T-cell (primary cell): ENCODE measurements at regions not wholly inside any gene's neighbourhood (a gene's known extent, or its start where the extent isn't known, plus 50 kb on each side); places are given as distances from the start of the nearest gene placed in this dataset.
"Not testable (repeated sequence)": the region's sequence is repeated elsewhere in the genome, so short reads cannot be mapped to it uniquely, and the experiment has no call there.

Experiments
- ATAC-seq, 4 experiments: fragments of 200-7000 bp in 3 of 4; fragments of 150-1000 bp in 1 of 4; cut with Tn5 transposase; replicated peaks in 1 of 4; 1 replicate in 3 of 4; 2 replicates in 1 of 4; pipeline ENCODE4 v1.10.0; 2021; ENCODE audit warnings: moderate library complexity in 3 of 4, mild to moderate bottlenecking in 2 of 4, moderate number of reproducible peaks in 1 of 4
- CTCF ChIA-PET, 2 donors: fragments of 300-600 bp; sonication (Branson Sonifier 250); formaldehyde crosslinking; loops; one replicate each; lab custom pipeline; 2022; ENCODE audit warnings: antibody characterized with exemption in 2 of 2; lab: Charles Lee
- POLR2A ChIA-PET, 2 donors: fragments of 300-600 bp; sonication (Branson Sonifier 250); formaldehyde crosslinking; loops; one replicate each; lab custom pipeline; 2022; ENCODE audit warnings: antibody characterized with exemption in 2 of 2; lab: Charles Lee
- DNase-seq, 35 experiments: peaks; one replicate each; pipeline versions ENCODE4 v3.0.0 to v3.0.0-alpha.2; 2013 to 2023
- H3K27ac ChIP-seq: one replicate; pipeline ENCODE4 v1.5.1; 2013; ENCODE audit warnings: low read length
- H3K27me3 ChIP-seq, 2 experiments: replicated peaks in 1 of 2; 1 replicate in 1 of 2; 2 replicates in 1 of 2; pipeline versions ENCODE4 v1.6.1 to v1.7.0; 2013; ENCODE audit warnings: low read length in 1 of 2, mixed read lengths in 1 of 2; ENCODE audit not compliant: control insufficient read depth in 2 of 2, insufficient read depth in 2 of 2; ENCODE audit errors: extremely low read depth in 1 of 2
- H3K36me3 ChIP-seq, 2 donors: 1 replicate in 1 of 2; 2 replicates in 1 of 2; pipeline versions ENCODE4 v1.6.1 to v1.7.0; 2013; ENCODE audit warnings: low read length in 1 of 2; ENCODE audit not compliant: control insufficient read depth in 2 of 2, insufficient read depth in 1 of 2; ENCODE audit errors: extremely low read depth in 1 of 2
- H3K4me1 ChIP-seq, 2 experiments: 1 replicate in 1 of 2; 2 replicates in 1 of 2; pipeline versions ENCODE4 v1.6.1 to v1.7.0; 2013; ENCODE audit warnings: low read length in 2 of 2, mixed read lengths in 1 of 2; ENCODE audit not compliant: insufficient read depth in 2 of 2, control insufficient read depth in 1 of 2; ENCODE audit errors: extremely low read depth in 1 of 2
- H3K4me3 ChIP-seq, 2 donors: 1 replicate in 1 of 2; 2 replicates in 1 of 2; pipeline versions ENCODE4 v1.5.1 to v1.7.0; 2013; ENCODE audit warnings: mild to moderate bottlenecking in 2 of 2, low read length in 1 of 2, moderate library complexity in 1 of 2; ENCODE audit not compliant: control insufficient read depth in 1 of 2; ENCODE audit errors: extremely low read depth in 1 of 2
- H3K9me3 ChIP-seq: 2 replicates; pipeline ENCODE4 v1.7.0; 2013
- H3K27ac Mint-ChIP-seq, 2 donors: one replicate each; pipeline ENCODE4 v1.8.0; 2020 to 2021; ENCODE audit warnings: mild to moderate bottlenecking in 2 of 2, mixed read lengths in 2 of 2
- H3K27me3 Mint-ChIP-seq, 2 donors: one replicate each; pipeline ENCODE4 v1.8.0; 2021 to 2022; ENCODE audit warnings: mixed read lengths in 2 of 2
- H3K36me3 Mint-ChIP-seq: one replicate; pipeline ENCODE4 v1.8.0; 2021; ENCODE audit warnings: mixed read lengths
- H3K4me1 Mint-ChIP-seq, 3 donors: one replicate each; pipeline ENCODE4 v1.8.0; 2020 to 2022; ENCODE audit warnings: mixed read lengths in 3 of 3, mild to moderate bottlenecking in 1 of 3
- H3K4me3 Mint-ChIP-seq, 3 donors: one replicate each; pipeline ENCODE4 v1.8.0; 2020 to 2022; ENCODE audit warnings: mild to moderate bottlenecking in 3 of 3, mixed read lengths in 3 of 3, moderate library complexity in 3 of 3
- H3K9me3 Mint-ChIP-seq, 3 donors: one replicate each; pipeline ENCODE4 v1.8.0; 2020 to 2022; ENCODE audit warnings: mixed read lengths in 3 of 3
- WGBS: methylation state at CpG from one replicate; pipeline ENCODE4 v1.1.5; 2013; ENCODE audit warnings: missing lambda C conversion rate; ENCODE audit not compliant: insufficient coverage; 5-methylcytosine and 5-hydroxymethylcytosine counted together

DNA sequence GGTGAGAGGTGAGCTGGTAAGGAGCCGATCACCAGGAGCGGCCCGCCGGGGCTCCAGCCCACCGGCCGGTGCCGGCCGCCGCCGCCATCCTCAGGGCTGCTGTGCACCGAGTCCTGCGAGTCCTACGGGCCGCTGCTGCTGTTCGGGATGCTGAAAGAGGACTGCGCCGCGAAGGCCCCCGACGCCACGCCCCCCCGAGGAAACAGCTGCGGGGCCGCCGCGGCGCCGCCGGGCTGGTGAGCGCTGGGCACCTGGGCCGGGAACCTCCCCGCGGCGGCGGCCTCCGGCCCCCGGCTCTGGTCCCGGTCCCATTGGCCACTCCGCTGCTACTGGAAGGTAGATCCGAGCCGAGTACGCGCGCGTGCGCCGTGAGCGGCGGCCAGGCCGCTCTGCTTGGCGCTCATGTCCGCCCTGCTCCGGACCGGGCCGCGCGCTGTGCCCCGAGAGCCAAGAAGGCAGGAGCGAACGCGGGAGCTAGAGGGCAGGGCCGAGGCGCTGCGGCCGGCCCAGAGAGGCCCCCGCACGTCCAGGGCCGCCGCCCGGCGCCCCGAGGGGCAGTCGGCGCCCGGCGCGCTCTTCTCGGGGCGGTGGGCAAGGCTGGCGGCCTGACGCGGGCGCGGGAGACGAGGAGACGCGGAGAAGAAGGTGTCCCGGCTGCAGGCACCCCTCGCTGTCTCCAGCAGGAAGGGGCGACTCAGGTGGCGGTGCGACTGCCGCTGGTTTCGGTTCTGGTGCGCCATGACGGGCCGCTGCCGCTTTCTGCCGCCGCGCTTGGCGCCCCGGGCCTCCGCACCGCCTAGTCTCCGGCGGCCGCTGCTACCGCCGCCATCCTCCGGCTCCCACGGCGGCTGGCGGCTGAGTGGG lies 121.3 kb upstream of the WIPF3 start:
- ATAC-seq: peak; percentile 78 to 87 (median 86)
- H3K9me3 Mint-ChIP-seq: no peaks in the 10 kb centered on the region
- Histone ChIP-seq H3K9me3 (no peaks in the 10 kb centered on the region), H3K36me3 (no peaks in the 10 kb centered on the region), H3K4me3 (peak overlapping the region; percentile 21 to 58), H3K4me1 (peaks cover 0 to 2% of the 10 kb centered on the region in 2 experiments), H3K27me3 (peaks cover 0 to 4% of the 10 kb centered on the region in 2 experiments), H3K27ac (no peak overlapping the region)
- H3K4me1 Mint-ChIP-seq: peaks cover 0 to 13% (median 12%) of the 10 kb centered on the region in 3 donors
- WGBS: under 1% methylated on average over 78 of the region's 114 CpGs
- no peaks in the 10 kb centered on the region for H3K36me3 Mint-ChIP-seq
- H3K4me3 Mint-ChIP-seq: peak overlapping the region; percentile 80 to 95 (median 82)
- ChIA-PET POLR2A (interaction anchor here in 1 of 2 donors (0.6 kb wide), 1 partner anchor 759 kb away, joined by 4 read pairs; no protein-coding TSS in a partner anchor), CTCF (no interaction called here)
- DNase-seq: peak in 33 of 35 experiments; percentile 0 to 52 (median 32)
- H3K27me3 Mint-ChIP-seq: peaks cover 21 to 30% of the 10 kb centered on the region in 2 donors
- no peak overlapping the region for H3K27ac Mint-ChIP-seq

DNA sequence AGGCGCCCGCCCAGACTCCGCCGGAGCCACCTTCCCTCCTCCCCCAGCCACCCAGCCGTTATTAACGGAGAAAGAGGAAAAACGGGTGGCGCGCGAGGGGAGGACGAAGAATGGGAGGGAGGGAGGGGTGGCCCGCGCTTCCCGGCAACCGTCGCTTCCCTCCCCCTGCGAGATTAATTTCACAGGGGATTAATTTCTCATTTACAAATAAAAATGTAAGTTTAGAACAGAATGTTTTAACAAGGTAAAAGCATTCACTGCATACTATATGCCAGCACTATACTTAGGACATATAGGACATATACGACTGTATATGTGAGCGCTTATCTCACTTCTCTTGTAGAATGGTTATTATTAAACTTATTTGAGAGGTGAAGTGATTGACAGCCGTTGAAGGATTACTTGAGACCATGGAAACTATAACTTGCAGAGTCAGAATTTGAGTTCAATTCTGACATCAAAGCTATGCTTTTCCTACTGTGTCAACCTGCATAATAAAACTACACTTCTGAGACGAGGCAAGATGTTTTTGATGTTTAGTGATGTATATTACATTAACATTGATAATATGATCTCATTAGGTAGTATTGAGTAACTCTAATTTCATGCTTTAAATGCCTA lies 120.5 kb upstream of the WIPF3 start:
- H3K27ac ChIP-seq, H3K9me3 Mint-ChIP-seq, DNase-seq, H3K9me3 ChIP-seq, H3K27me3 ChIP-seq, H3K4me3 ChIP-seq, H3K27ac Mint-ChIP-seq, H3K4me1 ChIP-seq, H3K36me3 Mint-ChIP-seq, H3K36me3 ChIP-seq, POLR2A ChIA-PET: not testable (repeated sequence)
- ATAC-seq: peak in 1 of 4 experiments; percentile 11
- Mint-ChIP-seq H3K4me3 (peak overlapping the region; percentile 49 to 95 (median 61)), H3K27me3 (peaks cover 21 to 28% of the 10 kb centered on the region in 2 donors), H3K4me1 (peaks cover 0 to 13% (median 12%) of the 10 kb centered on the region in 3 donors)
- CTCF ChIA-PET: interaction anchor here in 1 of 2 donors (0.7 kb wide), 1 partner anchor 17 kb away, joined by 3 read pairs; no protein-coding TSS in a partner anchor
- no CpG with 5 or more reads among the region's 21 CpGs for WGBS

DNA sequence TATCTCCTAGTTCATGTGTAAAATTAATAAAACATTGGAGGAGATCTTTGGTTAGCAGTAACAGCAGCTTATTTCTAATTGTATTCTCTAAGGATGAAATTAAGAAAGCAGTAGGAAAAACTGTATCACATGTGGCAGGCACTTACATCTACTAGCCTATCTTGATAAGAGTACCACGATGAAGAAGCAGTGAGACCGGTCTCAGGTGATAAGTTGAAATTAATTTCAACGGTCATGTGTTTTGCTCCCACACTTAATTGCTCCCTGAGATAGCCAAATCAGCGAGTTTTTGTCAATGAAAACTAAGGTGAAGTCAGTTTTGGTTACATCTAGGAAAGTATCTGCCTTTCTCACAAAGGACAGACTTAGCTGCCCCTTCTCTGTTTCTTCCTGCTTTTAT lies 115.8 kb upstream of the WIPF3 start:
- H3K27ac ChIP-seq, ATAC-seq, H3K4me1 ChIP-seq, CTCF ChIA-PET, H3K4me3 ChIP-seq, H3K4me3 Mint-ChIP-seq, H3K9me3 Mint-ChIP-seq, H3K4me1 Mint-ChIP-seq, H3K9me3 ChIP-seq, H3K27me3 ChIP-seq, DNase-seq, POLR2A ChIA-PET, H3K36me3 ChIP-seq, H3K27ac Mint-ChIP-seq, H3K36me3 Mint-ChIP-seq: not testable (repeated sequence)
- H3K27me3 Mint-ChIP-seq: peaks cover 16 to 18% of the 10 kb centered on the region in 2 donors
- no CpG with 5 or more reads among the region's 4 CpGs for WGBS

DNA sequence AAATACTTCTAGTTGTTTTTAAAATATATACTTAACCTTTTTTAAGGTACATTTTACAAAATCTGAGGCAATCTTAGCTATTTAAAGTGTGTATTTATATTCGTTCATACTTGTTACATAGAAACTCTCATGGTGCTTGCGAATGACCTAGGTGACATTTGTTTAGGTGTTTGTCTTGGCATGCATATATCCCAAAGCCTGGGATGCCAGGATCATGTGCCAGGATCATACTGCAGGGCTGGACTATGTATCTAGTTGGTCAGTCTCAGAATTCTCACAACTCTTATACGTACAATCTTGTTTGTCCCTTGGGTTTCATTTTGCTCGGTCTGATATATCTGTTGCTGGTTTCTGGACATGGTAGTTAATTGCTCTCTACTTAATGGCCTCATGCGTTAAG lies 109.9 kb upstream of the WIPF3 start:
- H3K27me3 Mint-ChIP-seq, POLR2A ChIA-PET, ATAC-seq, DNase-seq, H3K36me3 Mint-ChIP-seq, H3K9me3 Mint-ChIP-seq, H3K9me3 ChIP-seq, H3K27ac Mint-ChIP-seq, H3K4me1 ChIP-seq, H3K4me1 Mint-ChIP-seq, H3K27ac ChIP-seq, CTCF ChIA-PET, H3K27me3 ChIP-seq, H3K4me3 Mint-ChIP-seq, H3K4me3 ChIP-seq, H3K36me3 ChIP-seq: not testable (repeated sequence)
- WGBS: no CpG with 5 or more reads among the region's 5 CpGs

DNA sequence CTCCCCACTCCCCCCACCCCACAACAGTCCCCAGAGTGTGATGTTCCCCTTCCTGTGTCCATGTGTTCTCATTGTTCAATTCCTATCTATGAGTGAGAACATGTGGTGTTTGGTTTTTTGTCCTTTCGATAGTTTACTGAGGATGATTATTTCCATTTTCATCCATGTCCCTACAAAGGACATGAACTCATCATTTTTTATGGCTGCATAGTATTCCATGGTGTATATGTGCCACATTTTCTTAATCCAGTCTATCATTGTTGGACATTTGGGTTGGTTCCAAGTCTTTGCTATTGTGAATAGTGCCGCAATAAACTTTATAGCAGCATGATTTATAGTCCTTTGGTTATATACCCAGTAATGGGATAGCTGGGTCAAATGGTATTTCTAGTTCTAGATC lies 106.6 kb upstream of the WIPF3 start:
- H3K27ac Mint-ChIP-seq, CTCF ChIA-PET, ATAC-seq, POLR2A ChIA-PET, H3K27me3 ChIP-seq, H3K9me3 ChIP-seq, H3K9me3 Mint-ChIP-seq, H3K4me3 Mint-ChIP-seq, H3K36me3 ChIP-seq, H3K4me1 Mint-ChIP-seq, H3K27me3 Mint-ChIP-seq, DNase-seq, H3K4me3 ChIP-seq, H3K4me1 ChIP-seq, H3K27ac ChIP-seq, H3K36me3 Mint-ChIP-seq: not testable (repeated sequence)
- no CpG with 5 or more reads among the region's 2 CpGs for WGBS

DNA sequence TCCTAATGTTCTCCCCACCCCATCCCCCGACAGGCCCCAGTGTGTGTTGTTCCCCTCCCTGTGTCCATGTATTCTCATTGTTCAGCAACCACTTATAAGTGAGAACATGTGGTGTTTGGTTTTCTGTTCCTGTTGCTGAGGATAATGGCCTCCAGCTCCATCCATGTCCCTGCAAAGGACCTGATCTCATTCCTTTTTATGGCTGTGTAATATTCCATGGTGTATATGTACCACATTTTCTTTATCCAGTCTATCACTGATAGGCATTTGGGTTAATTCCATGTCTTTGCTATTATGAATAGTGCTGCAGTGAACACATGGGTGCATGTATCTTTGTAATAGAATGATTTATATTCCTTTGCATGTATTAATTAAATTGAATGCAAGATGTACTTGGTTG lies 104.8 kb upstream of the WIPF3 start:
- H3K27ac ChIP-seq, CTCF ChIA-PET, H3K9me3 ChIP-seq, DNase-seq, H3K27me3 Mint-ChIP-seq, ATAC-seq, H3K4me3 Mint-ChIP-seq, H3K9me3 Mint-ChIP-seq, H3K4me1 Mint-ChIP-seq, H3K27me3 ChIP-seq, H3K36me3 ChIP-seq, POLR2A ChIA-PET, H3K27ac Mint-ChIP-seq, H3K4me3 ChIP-seq, H3K4me1 ChIP-seq, H3K36me3 Mint-ChIP-seq: not testable (repeated sequence)
- WGBS: no CpG with 5 or more reads among the region's 1 CpG
